AML-193 (cell line): ENCODE measurements at regions not wholly inside any gene's neighbourhood (a gene's known extent, or its start where the extent isn't known, plus 50 kb on each side); places are given as distances from the start of the nearest gene placed in this dataset.

Experiments used
- DNase-seq, 2 experiments: peaks; one replicate each; lab custom pipeline; 2025; lab: John Stamatoyannopoulos, UW

GRCh38 chr11:134644476-134645456 is 232.7 kb upstream of the B3GAT1 start:
- no peak for DNase-seq

- no peak for DNase-seq
These were observed 231.3 kb upstream of the B3GAT1 start for GRCh38 chr11:134643115-134644012.

GRCh38 chr11:134642206-134642605 is 230.2 kb upstream of the B3GAT1 start:
- DNase-seq, result no peak

- no peak for DNase-seq
These were observed 229.2 kb upstream of the B3GAT1 start for GRCh38 chr11:134640971-134641968.

- DNase-seq, result no peak
These were observed 228.5 kb upstream of the B3GAT1 start for GRCh38 chr11:134640536-134640935.

- DNase-seq, result no peak
These were observed 227.7 kb upstream of the B3GAT1 start for GRCh38 chr11:134639586-134640330.

GRCh38 chr11:134638796-134639430 is 226.9 kb upstream of the B3GAT1 start:
- DNase-seq, result no peak

- no peak for DNase-seq
These were observed 225.3 kb upstream of the B3GAT1 start for GRCh38 chr11:134637091-134638015.

GRCh38 chr11:134636071-134636470 is 224.0 kb upstream of the B3GAT1 start:
- no peak for DNase-seq

- DNase-seq, result no peak
These were observed 223.1 kb upstream of the B3GAT1 start for GRCh38 chr11:134634897-134635831.

GRCh38 chr11:134633276-134633675 is 221.2 kb upstream of the B3GAT1 start:
- DNase-seq, result no peak

- DNase-seq, result no peak
These were observed 220.5 kb upstream of the B3GAT1 start for GRCh38 chr11:134632347-134633119.

- DNase-seq, result no peak
These were observed 218.8 kb upstream of the B3GAT1 start for GRCh38 chr11:134630861-134631260.

- no peak for DNase-seq
These were observed 216.4 kb upstream of the B3GAT1 start for GRCh38 chr11:134628426-134628825.

- no peak for DNase-seq
These were observed 214.0 kb upstream of the B3GAT1 start for GRCh38 chr11:134626032-134626431.

- no peak for DNase-seq
These were observed 213.6 kb upstream of the B3GAT1 start for GRCh38 chr11:134625631-134626030.

GRCh38 chr11:134625151-134625550 is 213.1 kb upstream of the B3GAT1 start:
- no peak for DNase-seq
